ENCODE measurements at regions not wholly inside any gene's neighbourhood (a gene's known extent, or its start where the extent isn't known, plus 50 kb on each side); places are given as distances from the start of the nearest gene placed in this dataset.

GRCh38 chr6:156407334-156407733, 369.8 kb upstream of the ARID1B start:
- Histone ChIP-seq H3K4me1 (ENCODE audit: insufficient read depth, low read length) (no peaks in the 10 kb centered on the region), H3K9me3 (ENCODE audit: low read length) (no peaks in the 10 kb centered on the region), H2AFZ (ENCODE audit: low read depth, low read length) (no peak overlapping the region), H3K27me3 (ENCODE audit: insufficient read depth, low read length) (no peaks in the 10 kb centered on the region), H3K4me3 (ENCODE audit: low read length) (no peak overlapping the region), H3K36me3 (ENCODE audit: insufficient read depth, low read length) (no peaks in the 10 kb centered on the region)

GRCh38 chr6:156406688-156407087, 370.5 kb upstream of the ARID1B start:
- Histone ChIP-seq H3K4me1 (ENCODE audit: insufficient read depth, low read length) (no peaks in the 10 kb centered on the region), H2AFZ (ENCODE audit: low read depth, low read length) (no peak overlapping the region), H3K36me3 (ENCODE audit: insufficient read depth, low read length) (no peaks in the 10 kb centered on the region), H3K9me3 (ENCODE audit: low read length) (no peaks in the 10 kb centered on the region), H3K27me3 (ENCODE audit: insufficient read depth, low read length) (no peaks in the 10 kb centered on the region), H3K4me3 (ENCODE audit: low read length) (no peak overlapping the region)

- H3K4me3 ChIP-seq (ENCODE audit: low read length): no peak overlapping the region
- no peak overlapping the region for H2AFZ ChIP-seq (ENCODE audit: low read depth, low read length)
- no peaks in the 10 kb centered on the region for H3K9me3 ChIP-seq (ENCODE audit: low read length)
- no peaks in the 10 kb centered on the region for H3K27me3 ChIP-seq (ENCODE audit: insufficient read depth, low read length)
- no peaks in the 10 kb centered on the region for H3K36me3 ChIP-seq (ENCODE audit: insufficient read depth, low read length)
- H3K4me1 ChIP-seq (ENCODE audit: insufficient read depth, low read length): no peaks in the 10 kb centered on the region
Measured at GRCh38 chr6:156406099-156406498, 371.1 kb upstream of the ARID1B start.

- no peaks in the 10 kb centered on the region for H3K4me1 ChIP-seq (ENCODE audit: insufficient read depth, low read length)
- no peak overlapping the region for H2AFZ ChIP-seq (ENCODE audit: low read depth, low read length)
- no peaks in the 10 kb centered on the region for H3K9me3 ChIP-seq (ENCODE audit: low read length)
- H3K27me3 ChIP-seq (ENCODE audit: insufficient read depth, low read length): peaks cover 9% of the 10 kb centered on the region
- no peak overlapping the region for H3K4me3 ChIP-seq (ENCODE audit: low read length)
- no peaks in the 10 kb centered on the region for H3K36me3 ChIP-seq (ENCODE audit: insufficient read depth, low read length)
Measured at GRCh38 chr6:156402628-156403027, 374.6 kb upstream of the ARID1B start.

- H3K36me3 ChIP-seq (ENCODE audit: insufficient read depth, low read length): no peaks in the 10 kb centered on the region
- no peak overlapping the region for H3K4me3 ChIP-seq (ENCODE audit: low read length)
- no peaks in the 10 kb centered on the region for H3K9me3 ChIP-seq (ENCODE audit: low read length)
- H3K4me1 ChIP-seq (ENCODE audit: insufficient read depth, low read length): no peaks in the 10 kb centered on the region
- peaks cover 9% of the 10 kb centered on the region for H3K27me3 ChIP-seq (ENCODE audit: insufficient read depth, low read length)
- no peak overlapping the region for H2AFZ ChIP-seq (ENCODE audit: low read depth, low read length)
Measured at GRCh38 chr6:156402227-156402626, 375.0 kb upstream of the ARID1B start.

- no peaks in the 10 kb centered on the region for H3K36me3 ChIP-seq (ENCODE audit: insufficient read depth, low read length)
- H3K27me3 ChIP-seq (ENCODE audit: insufficient read depth, low read length): peaks cover 19% of the 10 kb centered on the region
- no peaks in the 10 kb centered on the region for H3K4me1 ChIP-seq (ENCODE audit: insufficient read depth, low read length)
- no peak overlapping the region for H2AFZ ChIP-seq (ENCODE audit: low read depth, low read length)
- H3K9me3 ChIP-seq (ENCODE audit: low read length): no peaks in the 10 kb centered on the region
- H3K4me3 ChIP-seq (ENCODE audit: low read length): no peak overlapping the region
Measured at GRCh38 chr6:156400487-156400886, 376.7 kb upstream of the ARID1B start.

GRCh38 chr6:156398966-156399365, 378.2 kb upstream of the ARID1B start:
- Histone ChIP-seq H3K4me3 (ENCODE audit: low read length) (no peak overlapping the region), H3K4me1 (ENCODE audit: insufficient read depth, low read length) (no peaks in the 10 kb centered on the region), H3K9me3 (ENCODE audit: low read length) (no peaks in the 10 kb centered on the region), H3K36me3 (ENCODE audit: insufficient read depth, low read length) (no peaks in the 10 kb centered on the region), H2AFZ (ENCODE audit: low read depth, low read length) (no peak overlapping the region), H3K27me3 (ENCODE audit: insufficient read depth, low read length) (peaks cover 21% of the 10 kb centered on the region)

- Histone ChIP-seq H3K27me3 (ENCODE audit: insufficient read depth, low read length) (peaks cover 24% of the 10 kb centered on the region), H3K4me3 (ENCODE audit: low read length) (no peak overlapping the region), H3K9me3 (ENCODE audit: low read length) (no peaks in the 10 kb centered on the region)
Measured at GRCh38 chr6:156398371-156398770, 378.8 kb upstream of the ARID1B start.

GRCh38 chr6:156396791-156397418, 380.3 kb upstream of the ARID1B start:
- no peak overlapping the region for H2AFZ ChIP-seq (ENCODE audit: low read depth, low read length)
- peaks cover 24% of the 10 kb centered on the region for H3K27me3 ChIP-seq (ENCODE audit: insufficient read depth, low read length)
- H3K4me3 ChIP-seq (ENCODE audit: low read length): no peak overlapping the region
- no peaks in the 10 kb centered on the region for H3K36me3 ChIP-seq (ENCODE audit: insufficient read depth, low read length)
- H3K4me1 ChIP-seq (ENCODE audit: insufficient read depth, low read length): no peaks in the 10 kb centered on the region
- no peaks in the 10 kb centered on the region for H3K9me3 ChIP-seq (ENCODE audit: low read length)

More at GRCh38 chr6:156398371-156398770, 378.8 kb upstream of the ARID1B start:
- Histone ChIP-seq H2AFZ (ENCODE audit: low read depth, low read length) (no peak overlapping the region), H3K4me1 (ENCODE audit: insufficient read depth, low read length) (no peaks in the 10 kb centered on the region), H3K36me3 (ENCODE audit: insufficient read depth, low read length) (no peaks in the 10 kb centered on the region)

GRCh38 chr6:156396068-156396771, 381.0 kb upstream of the ARID1B start:
- H3K4me3 ChIP-seq (ENCODE audit: low read length): no peak overlapping the region

GRCh38 chr6:156395276-156395675, 381.9 kb upstream of the ARID1B start:
- Histone ChIP-seq H3K9me3 (ENCODE audit: low read length) (no peaks in the 10 kb centered on the region), H3K36me3 (ENCODE audit: insufficient read depth, low read length) (no peaks in the 10 kb centered on the region), H3K4me3 (ENCODE audit: low read length) (no peak overlapping the region), H3K27me3 (ENCODE audit: insufficient read depth, low read length) (peaks cover 24% of the 10 kb centered on the region), H3K4me1 (ENCODE audit: insufficient read depth, low read length) (no peaks in the 10 kb centered on the region), H2AFZ (ENCODE audit: low read depth, low read length) (no peak overlapping the region)

More at GRCh38 chr6:156396068-156396771, 381.0 kb upstream of the ARID1B start:
- Histone ChIP-seq H3K9me3 (ENCODE audit: low read length) (no peaks in the 10 kb centered on the region), H3K36me3 (ENCODE audit: insufficient read depth, low read length) (no peaks in the 10 kb centered on the region), H3K27me3 (ENCODE audit: insufficient read depth, low read length) (peaks cover 24% of the 10 kb centered on the region), H3K4me1 (ENCODE audit: insufficient read depth, low read length) (no peaks in the 10 kb centered on the region), H2AFZ (ENCODE audit: low read depth, low read length) (no peak overlapping the region)

GRCh38 chr6:156392648-156393047, 384.5 kb upstream of the ARID1B start:
- no peaks in the 10 kb centered on the region for H3K9me3 ChIP-seq (ENCODE audit: low read length)

GRCh38 chr6:156391977-156392376, 385.2 kb upstream of the ARID1B start:
- H3K9me3 ChIP-seq (ENCODE audit: low read length): no peaks in the 10 kb centered on the region
- no peak overlapping the region for H3K4me3 ChIP-seq (ENCODE audit: low read length)
- no peaks in the 10 kb centered on the region for H3K36me3 ChIP-seq (ENCODE audit: insufficient read depth, low read length)
- no peaks in the 10 kb centered on the region for H3K4me1 ChIP-seq (ENCODE audit: insufficient read depth, low read length)
- H2AFZ ChIP-seq (ENCODE audit: low read depth, low read length): no peak overlapping the region
- H3K27me3 ChIP-seq (ENCODE audit: insufficient read depth, low read length): peaks cover 15% of the 10 kb centered on the region

More at GRCh38 chr6:156392648-156393047, 384.5 kb upstream of the ARID1B start:
- Histone ChIP-seq H3K4me3 (ENCODE audit: low read length) (no peak overlapping the region), H3K27me3 (ENCODE audit: insufficient read depth, low read length) (peaks cover 15% of the 10 kb centered on the region), H3K4me1 (ENCODE audit: insufficient read depth, low read length) (no peaks in the 10 kb centered on the region), H3K36me3 (ENCODE audit: insufficient read depth, low read length) (no peaks in the 10 kb centered on the region), H2AFZ (ENCODE audit: low read depth, low read length) (no peak overlapping the region)
